WTC11 (cell line): ENCODE measurements at regions not wholly inside any gene's neighbourhood (a gene's known extent, or its start where the extent isn't known, plus 50 kb on each side); places are given as distances from the start of the nearest gene placed in this dataset.

Experiments
- ATAC-seq: fragments of 200-7000 bp; cut with Tn5 transposase; 2 replicates; pipeline ENCODE4 v1.10.0; 2021; ENCODE audit warnings: mild to moderate bottlenecking, moderate library complexity
- CTCF ChIA-PET: fragments of 300-600 bp; sonication (Branson Sonifier 250); formaldehyde crosslinking; loops from one replicate; lab custom pipeline; 2021; ENCODE audit warnings: antibody characterized with exemption; lab: Charles Lee
- POLR2A ChIA-PET: fragments of 350-600 bp; sonication (Branson Sonifier 250); formaldehyde crosslinking; loops from one replicate; lab custom pipeline; 2021; ENCODE audit warnings: antibody characterized with exemption; lab: Charles Lee
- DNase-seq: peaks from one replicate; pipeline ENCODE4 v3.0.0; 2021; ENCODE audit warnings: low spot score
- H3K27ac Mint-ChIP-seq: 2 replicates; pipeline ENCODE4 v1.8.0; 2021; ENCODE audit warnings: mixed read lengths
- H3K27me3 Mint-ChIP-seq: 2 replicates; pipeline ENCODE4 v1.8.0; 2021; ENCODE audit warnings: low read depth, mild to moderate bottlenecking, moderate library complexity, mixed read lengths
- H3K36me3 Mint-ChIP-seq: 2 replicates; pipeline ENCODE4 v1.8.0; 2021; ENCODE audit warnings: mixed read lengths
- H3K4me1 Mint-ChIP-seq: 2 replicates; pipeline ENCODE4 v1.8.0; 2022; ENCODE audit warnings: mixed read lengths
- H3K4me3 Mint-ChIP-seq: 2 replicates; pipeline ENCODE4 v1.8.0; 2021; ENCODE audit warnings: mild to moderate bottlenecking, moderate library complexity, mixed read lengths
- H3K9me3 Mint-ChIP-seq: 2 replicates; pipeline ENCODE4 v1.8.0; 2021; ENCODE audit warnings: mixed read lengths
- MYBL2 ChIP-seq: sonication (generic); formaldehyde crosslinking; IDR thresholded peaks from 2 replicates; pipeline ENCODE4 v1.8.1; 2023; ENCODE audit warnings: mild to moderate bottlenecking, moderate library complexity, missing genetic modification reagents
- TP53 ChIP-seq: sonication (generic); formaldehyde crosslinking; IDR thresholded peaks from 2 replicates; pipeline ENCODE4 v1.8.1; 2023; ENCODE audit warnings: mild to moderate bottlenecking, missing genetic modification reagents
- ZNF121 ChIP-seq: sonication (generic); formaldehyde crosslinking; IDR thresholded peaks from 2 replicates; pipeline ENCODE4 v1.8.0; 2023; ENCODE audit warnings: missing genetic modification reagents
- ZNF396 ChIP-seq: fragments of 250-450 bp; sonication (Bioruptor Pico); IDR thresholded peaks from 2 replicates; pipeline ENCODE4 v1.8.0; 2021; ENCODE audit warnings: mild to moderate bottlenecking, moderate library complexity, borderline replicate concordance
- TF ChIP-seq, protein P1 (sequence below): sonication (generic); formaldehyde crosslinking; IDR thresholded peaks from 2 replicates; pipeline ENCODE4 v1.8.1; 2023; ENCODE audit warnings: mild to moderate bottlenecking, moderate library complexity, missing genetic modification reagents
- TF ChIP-seq, protein P2 (sequence below): fragments of 200-600 bp; IDR thresholded peaks from 2 replicates; pipeline ENCODE4 v1.8.0; 2022; ENCODE audit warnings: antibody characterized with exemption
- TF ChIP-seq, protein P3 (sequence below): sonication (generic); formaldehyde crosslinking; conservative IDR thresholded peaks from 2 replicates; pipeline ENCODE4 v1.8.1; 2022; ENCODE audit warnings: mild to moderate bottlenecking, missing genetic modification reagents
- TF ChIP-seq, protein P4 (sequence below): sonication (generic); formaldehyde crosslinking; IDR thresholded peaks from 2 replicates; pipeline ENCODE4 v1.8.0; 2023; ENCODE audit warnings: mild to moderate bottlenecking, missing genetic modification reagents
- TF ChIP-seq, protein P5 (sequence below): sonication (generic); formaldehyde crosslinking; IDR thresholded peaks from 2 replicates; pipeline ENCODE4 v1.8.1; 2022; ENCODE audit warnings: low read depth, mild to moderate bottlenecking, moderate library complexity, missing genetic modification reagents, borderline replicate concordance
- TF ChIP-seq, protein P6 (sequence below): fragments of 250-450 bp; sonication (Bioruptor Pico); IDR thresholded peaks from 2 replicates; pipeline ENCODE4 v2.1.2; 2022; ENCODE audit warnings: mild to moderate bottlenecking, moderate library complexity
- TF ChIP-seq, protein P7 (sequence below): sonication (generic); formaldehyde crosslinking; IDR thresholded peaks from 2 replicates; pipeline ENCODE4 v1.8.1; 2022; ENCODE audit warnings: mild to moderate bottlenecking, missing genetic modification reagents, moderate library complexity, borderline replicate concordance
- TF ChIP-seq, protein P8 (sequence below): sonication (generic); formaldehyde crosslinking; IDR thresholded peaks from 2 replicates; pipeline ENCODE4 v1.8.0; 2022; ENCODE audit warnings: missing genetic modification reagents
- TF ChIP-seq, protein P9 (sequence below): sonication (generic); formaldehyde crosslinking; IDR thresholded peaks from 2 replicates; pipeline ENCODE4 v1.8.1; 2022; ENCODE audit warnings: missing genetic modification reagents, borderline replicate concordance
- TF ChIP-seq, protein P10 (sequence below): sonication (generic); formaldehyde crosslinking; conservative IDR thresholded peaks from 2 replicates; pipeline ENCODE4 v1.8.1; 2023; ENCODE audit warnings: mild to moderate bottlenecking, low read depth, missing genetic modification reagents, moderate library complexity

DNA sequence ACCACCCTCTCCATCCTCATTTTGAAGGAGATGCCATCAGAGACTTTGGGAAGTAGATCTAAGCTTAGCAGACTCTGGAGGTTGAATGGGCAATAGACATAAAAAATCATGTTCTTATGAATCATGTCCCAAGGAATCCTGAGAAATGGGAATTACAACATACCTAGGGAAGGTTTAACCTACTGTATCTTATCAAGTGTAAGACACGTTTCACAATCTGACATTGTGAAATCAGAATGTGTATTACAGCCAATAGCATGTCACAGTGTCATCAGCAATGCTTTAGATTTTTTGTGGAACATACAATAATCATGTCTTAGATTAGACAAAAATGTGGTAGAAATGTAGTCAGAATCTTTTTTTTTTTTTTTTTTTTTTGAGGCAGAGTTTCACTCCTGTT, 332.4 kb upstream of the TLE3 start:
- no peaks in the 10 kb centered on the region; the same call in 1 of the 2 replicates for H3K27me3 Mint-ChIP-seq
- TF ChIP-seq, protein P1, sequence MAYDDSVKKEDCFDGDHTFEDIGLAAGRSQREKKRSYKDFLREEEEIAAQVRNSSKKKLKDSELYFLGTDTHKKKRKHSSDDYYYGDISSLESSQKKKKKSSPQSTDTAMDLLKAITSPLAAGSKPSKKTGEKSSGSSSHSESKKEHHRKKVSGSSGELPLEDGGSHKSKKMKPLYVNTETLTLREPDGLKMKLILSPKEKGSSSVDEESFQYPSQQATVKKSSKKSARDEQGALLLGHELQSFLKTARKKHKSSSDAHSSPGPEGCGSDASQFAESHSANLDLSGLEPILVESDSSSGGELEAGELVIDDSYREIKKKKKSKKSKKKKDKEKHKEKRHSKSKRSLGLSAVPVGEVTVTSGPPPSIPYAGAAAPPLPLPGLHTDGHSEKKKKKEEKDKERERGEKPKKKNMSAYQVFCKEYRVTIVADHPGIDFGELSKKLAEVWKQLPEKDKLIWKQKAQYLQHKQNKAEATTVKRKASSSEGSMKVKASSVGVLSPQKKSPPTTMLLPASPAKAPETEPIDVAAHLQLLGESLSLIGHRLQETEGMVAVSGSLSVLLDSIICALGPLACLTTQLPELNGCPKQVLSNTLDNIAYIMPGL (CRISPR knock-in tag): no peak
- TF ChIP-seq, protein P2, sequence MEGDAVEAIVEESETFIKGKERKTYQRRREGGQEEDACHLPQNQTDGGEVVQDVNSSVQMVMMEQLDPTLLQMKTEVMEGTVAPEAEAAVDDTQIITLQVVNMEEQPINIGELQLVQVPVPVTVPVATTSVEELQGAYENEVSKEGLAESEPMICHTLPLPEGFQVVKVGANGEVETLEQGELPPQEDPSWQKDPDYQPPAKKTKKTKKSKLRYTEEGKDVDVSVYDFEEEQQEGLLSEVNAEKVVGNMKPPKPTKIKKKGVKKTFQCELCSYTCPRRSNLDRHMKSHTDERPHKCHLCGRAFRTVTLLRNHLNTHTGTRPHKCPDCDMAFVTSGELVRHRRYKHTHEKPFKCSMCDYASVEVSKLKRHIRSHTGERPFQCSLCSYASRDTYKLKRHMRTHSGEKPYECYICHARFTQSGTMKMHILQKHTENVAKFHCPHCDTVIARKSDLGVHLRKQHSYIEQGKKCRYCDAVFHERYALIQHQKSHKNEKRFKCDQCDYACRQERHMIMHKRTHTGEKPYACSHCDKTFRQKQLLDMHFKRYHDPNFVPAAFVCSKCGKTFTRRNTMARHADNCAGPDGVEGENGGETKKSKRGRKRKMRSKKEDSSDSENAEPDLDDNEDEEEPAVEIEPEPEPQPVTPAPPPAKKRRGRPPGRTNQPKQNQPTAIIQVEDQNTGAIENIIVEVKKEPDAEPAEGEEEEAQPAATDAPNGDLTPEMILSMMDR: no peak
- no peak for TF ChIP-seq TP53 (CRISPR knock-in tag)
- TF ChIP-seq, protein P3, sequence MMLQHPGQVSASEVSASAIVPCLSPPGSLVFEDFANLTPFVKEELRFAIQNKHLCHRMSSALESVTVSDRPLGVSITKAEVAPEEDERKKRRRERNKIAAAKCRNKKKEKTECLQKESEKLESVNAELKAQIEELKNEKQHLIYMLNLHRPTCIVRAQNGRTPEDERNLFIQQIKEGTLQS (CRISPR knock-in tag): no peak
- TF ChIP-seq, protein P4, sequence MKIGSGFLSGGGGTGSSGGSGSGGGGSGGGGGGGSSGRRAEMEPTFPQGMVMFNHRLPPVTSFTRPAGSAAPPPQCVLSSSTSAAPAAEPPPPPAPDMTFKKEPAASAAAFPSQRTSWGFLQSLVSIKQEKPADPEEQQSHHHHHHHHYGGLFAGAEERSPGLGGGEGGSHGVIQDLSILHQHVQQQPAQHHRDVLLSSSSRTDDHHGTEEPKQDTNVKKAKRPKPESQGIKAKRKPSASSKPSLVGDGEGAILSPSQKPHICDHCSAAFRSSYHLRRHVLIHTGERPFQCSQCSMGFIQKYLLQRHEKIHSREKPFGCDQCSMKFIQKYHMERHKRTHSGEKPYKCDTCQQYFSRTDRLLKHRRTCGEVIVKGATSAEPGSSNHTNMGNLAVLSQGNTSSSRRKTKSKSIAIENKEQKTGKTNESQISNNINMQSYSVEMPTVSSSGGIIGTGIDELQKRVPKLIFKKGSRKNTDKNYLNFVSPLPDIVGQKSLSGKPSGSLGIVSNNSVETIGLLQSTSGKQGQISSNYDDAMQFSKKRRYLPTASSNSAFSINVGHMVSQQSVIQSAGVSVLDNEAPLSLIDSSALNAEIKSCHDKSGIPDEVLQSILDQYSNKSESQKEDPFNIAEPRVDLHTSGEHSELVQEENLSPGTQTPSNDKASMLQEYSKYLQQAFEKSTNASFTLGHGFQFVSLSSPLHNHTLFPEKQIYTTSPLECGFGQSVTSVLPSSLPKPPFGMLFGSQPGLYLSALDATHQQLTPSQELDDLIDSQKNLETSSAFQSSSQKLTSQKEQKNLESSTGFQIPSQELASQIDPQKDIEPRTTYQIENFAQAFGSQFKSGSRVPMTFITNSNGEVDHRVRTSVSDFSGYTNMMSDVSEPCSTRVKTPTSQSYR (CRISPR knock-in tag): no peak
- TF ChIP-seq MYBL2: no peak
- TF ChIP-seq, protein P5, sequence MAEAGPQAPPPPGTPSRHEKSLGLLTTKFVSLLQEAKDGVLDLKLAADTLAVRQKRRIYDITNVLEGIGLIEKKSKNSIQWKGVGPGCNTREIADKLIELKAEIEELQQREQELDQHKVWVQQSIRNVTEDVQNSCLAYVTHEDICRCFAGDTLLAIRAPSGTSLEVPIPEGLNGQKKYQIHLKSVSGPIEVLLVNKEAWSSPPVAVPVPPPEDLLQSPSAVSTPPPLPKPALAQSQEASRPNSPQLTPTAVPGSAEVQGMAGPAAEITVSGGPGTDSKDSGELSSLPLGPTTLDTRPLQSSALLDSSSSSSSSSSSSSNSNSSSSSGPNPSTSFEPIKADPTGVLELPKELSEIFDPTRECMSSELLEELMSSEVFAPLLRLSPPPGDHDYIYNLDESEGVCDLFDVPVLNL: no peak
- TF ChIP-seq, all 79 proteins: peak for 0
- ChIA-PET POLR2A (no interaction called here), CTCF (no interaction called here)
- H3K4me1 Mint-ChIP-seq: peaks cover 20% of the 10 kb centered on the region
- no peak for DNase-seq
- H3K9me3 Mint-ChIP-seq: peaks cover 23% of the 10 kb centered on the region
- no peak overlapping the region for H3K4me3 Mint-ChIP-seq
- peaks cover 18% of the 10 kb centered on the region for H3K36me3 Mint-ChIP-seq
- H3K27ac Mint-ChIP-seq: no peak overlapping the region
- ATAC-seq: no peak

DNA sequence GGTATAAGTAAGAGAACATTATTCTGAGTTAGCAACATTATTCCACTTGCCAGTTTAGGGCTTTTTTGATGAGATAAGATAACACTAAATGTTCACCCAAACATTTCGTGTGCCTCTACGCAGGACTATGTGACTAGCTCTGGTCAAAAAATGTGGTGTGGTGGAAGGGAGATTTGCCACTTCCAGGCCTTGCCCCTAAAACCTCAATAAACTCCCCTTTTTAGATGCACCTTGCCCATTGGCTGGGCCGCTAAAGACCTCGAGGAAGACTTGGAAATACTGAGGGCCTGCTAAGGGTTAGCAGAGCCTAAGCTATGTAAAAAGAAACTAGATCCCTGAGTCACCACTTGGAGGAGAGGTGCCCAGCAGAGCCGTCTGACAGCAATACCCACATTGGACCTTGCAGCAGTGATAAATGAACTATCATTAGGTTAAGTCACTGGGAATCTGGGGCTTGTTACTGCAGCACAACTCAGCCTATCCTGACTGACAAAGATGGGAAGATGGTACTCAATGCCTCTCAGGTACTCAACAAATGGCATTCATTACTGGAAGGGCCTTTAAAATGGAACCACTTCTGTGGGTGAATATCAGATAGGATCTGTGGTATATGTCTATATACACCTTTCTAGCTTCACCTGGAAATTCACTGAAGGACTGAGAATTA, 331.5 kb upstream of the TLE3 start:
- Mint-ChIP-seq H3K36me3 (peaks cover 18% of the 10 kb centered on the region), H3K27me3 (no peaks in the 10 kb centered on the region; the same call in 1 of the 2 replicates)
- CTCF ChIA-PET: no interaction called here
- TF ChIP-seq, protein P6, sequence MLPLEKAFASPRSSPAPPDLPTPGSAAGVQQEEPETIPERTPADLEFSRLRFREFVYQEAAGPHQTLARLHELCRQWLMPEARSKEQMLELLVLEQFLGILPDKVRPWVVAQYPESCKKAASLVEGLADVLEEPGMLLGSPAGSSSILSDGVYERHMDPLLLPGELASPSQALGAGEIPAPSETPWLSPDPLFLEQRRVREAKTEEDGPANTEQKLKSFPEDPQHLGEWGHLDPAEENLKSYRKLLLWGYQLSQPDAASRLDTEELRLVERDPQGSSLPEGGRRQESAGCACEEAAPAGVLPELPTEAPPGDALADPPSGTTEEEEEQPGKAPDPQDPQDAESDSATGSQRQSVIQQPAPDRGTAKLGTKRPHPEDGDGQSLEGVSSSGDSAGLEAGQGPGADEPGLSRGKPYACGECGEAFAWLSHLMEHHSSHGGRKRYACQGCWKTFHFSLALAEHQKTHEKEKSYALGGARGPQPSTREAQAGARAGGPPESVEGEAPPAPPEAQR (CRISPR knock-in tag): no peak
- TF ChIP-seq, protein P7, sequence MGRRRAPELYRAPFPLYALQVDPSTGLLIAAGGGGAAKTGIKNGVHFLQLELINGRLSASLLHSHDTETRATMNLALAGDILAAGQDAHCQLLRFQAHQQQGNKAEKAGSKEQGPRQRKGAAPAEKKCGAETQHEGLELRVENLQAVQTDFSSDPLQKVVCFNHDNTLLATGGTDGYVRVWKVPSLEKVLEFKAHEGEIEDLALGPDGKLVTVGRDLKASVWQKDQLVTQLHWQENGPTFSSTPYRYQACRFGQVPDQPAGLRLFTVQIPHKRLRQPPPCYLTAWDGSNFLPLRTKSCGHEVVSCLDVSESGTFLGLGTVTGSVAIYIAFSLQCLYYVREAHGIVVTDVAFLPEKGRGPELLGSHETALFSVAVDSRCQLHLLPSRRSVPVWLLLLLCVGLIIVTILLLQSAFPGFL (CRISPR knock-in tag): no peak
- TF ChIP-seq ZNF121 (CRISPR knock-in tag) (no peak), ZNF396 (CRISPR knock-in tag) (no peak)
- TF ChIP-seq, protein P8, sequence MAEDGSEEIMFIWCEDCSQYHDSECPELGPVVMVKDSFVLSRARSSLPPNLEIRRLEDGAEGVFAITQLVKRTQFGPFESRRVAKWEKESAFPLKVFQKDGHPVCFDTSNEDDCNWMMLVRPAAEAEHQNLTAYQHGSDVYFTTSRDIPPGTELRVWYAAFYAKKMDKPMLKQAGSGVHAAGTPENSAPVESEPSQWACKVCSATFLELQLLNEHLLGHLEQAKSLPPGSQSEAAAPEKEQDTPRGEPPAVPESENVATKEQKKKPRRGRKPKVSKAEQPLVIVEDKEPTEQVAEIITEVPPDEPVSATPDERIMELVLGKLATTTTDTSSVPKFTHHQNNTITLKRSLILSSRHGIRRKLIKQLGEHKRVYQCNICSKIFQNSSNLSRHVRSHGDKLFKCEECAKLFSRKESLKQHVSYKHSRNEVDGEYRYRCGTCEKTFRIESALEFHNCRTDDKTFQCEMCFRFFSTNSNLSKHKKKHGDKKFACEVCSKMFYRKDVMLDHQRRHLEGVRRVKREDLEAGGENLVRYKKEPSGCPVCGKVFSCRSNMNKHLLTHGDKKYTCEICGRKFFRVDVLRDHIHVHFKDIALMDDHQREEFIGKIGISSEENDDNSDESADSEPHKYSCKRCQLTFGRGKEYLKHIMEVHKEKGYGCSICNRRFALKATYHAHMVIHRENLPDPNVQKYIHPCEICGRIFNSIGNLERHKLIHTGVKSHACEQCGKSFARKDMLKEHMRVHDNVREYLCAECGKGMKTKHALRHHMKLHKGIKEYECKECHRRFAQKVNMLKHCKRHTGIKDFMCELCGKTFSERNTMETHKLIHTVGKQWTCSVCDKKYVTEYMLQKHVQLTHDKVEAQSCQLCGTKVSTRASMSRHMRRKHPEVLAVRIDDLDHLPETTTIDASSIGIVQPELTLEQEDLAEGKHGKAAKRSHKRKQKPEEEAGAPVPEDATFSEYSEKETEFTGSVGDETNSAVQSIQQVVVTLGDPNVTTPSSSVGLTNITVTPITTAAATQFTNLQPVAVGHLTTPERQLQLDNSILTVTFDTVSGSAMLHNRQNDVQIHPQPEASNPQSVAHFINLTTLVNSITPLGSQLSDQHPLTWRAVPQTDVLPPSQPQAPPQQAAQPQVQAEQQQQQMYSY (CRISPR knock-in tag): no peak
- TF ChIP-seq, protein P9, sequence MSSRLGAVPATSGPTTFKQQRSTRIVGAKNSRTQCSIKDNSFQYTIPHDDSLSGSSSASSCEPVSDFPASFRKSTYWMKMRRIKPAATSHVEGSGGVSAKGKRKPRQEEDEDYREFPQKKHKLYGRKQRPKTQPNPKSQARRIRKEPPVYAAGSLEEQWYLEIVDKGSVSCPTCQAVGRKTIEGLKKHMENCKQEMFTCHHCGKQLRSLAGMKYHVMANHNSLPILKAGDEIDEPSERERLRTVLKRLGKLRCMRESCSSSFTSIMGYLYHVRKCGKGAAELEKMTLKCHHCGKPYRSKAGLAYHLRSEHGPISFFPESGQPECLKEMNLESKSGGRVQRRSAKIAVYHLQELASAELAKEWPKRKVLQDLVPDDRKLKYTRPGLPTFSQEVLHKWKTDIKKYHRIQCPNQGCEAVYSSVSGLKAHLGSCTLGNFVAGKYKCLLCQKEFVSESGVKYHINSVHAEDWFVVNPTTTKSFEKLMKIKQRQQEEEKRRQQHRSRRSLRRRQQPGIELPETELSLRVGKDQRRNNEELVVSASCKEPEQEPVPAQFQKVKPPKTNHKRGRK (CRISPR knock-in tag): no peak
- TF ChIP-seq, protein P10, sequence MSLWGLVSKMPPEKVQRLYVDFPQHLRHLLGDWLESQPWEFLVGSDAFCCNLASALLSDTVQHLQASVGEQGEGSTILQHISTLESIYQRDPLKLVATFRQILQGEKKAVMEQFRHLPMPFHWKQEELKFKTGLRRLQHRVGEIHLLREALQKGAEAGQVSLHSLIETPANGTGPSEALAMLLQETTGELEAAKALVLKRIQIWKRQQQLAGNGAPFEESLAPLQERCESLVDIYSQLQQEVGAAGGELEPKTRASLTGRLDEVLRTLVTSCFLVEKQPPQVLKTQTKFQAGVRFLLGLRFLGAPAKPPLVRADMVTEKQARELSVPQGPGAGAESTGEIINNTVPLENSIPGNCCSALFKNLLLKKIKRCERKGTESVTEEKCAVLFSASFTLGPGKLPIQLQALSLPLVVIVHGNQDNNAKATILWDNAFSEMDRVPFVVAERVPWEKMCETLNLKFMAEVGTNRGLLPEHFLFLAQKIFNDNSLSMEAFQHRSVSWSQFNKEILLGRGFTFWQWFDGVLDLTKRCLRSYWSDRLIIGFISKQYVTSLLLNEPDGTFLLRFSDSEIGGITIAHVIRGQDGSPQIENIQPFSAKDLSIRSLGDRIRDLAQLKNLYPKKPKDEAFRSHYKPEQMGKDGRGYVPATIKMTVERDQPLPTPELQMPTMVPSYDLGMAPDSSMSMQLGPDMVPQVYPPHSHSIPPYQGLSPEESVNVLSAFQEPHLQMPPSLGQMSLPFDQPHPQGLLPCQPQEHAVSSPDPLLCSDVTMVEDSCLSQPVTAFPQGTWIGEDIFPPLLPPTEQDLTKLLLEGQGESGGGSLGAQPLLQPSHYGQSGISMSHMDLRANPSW: no peak

More for the DNA sequence above, 331.5 kb upstream of the TLE3 start:
- peaks cover 23% of the 10 kb centered on the region for H3K9me3 Mint-ChIP-seq
- H3K4me1 Mint-ChIP-seq: peaks cover 11% of the 10 kb centered on the region
- POLR2A ChIA-PET: no interaction called here
- DNase-seq (no peak), ATAC-seq (no peak)
- no peak overlapping the region for H3K27ac Mint-ChIP-seq
- no peak overlapping the region for H3K4me3 Mint-ChIP-seq
